Hematopoietic multipotent progenitor cell (in vitro differentiated cells): ENCODE measurements at regions not wholly inside any gene's neighbourhood (a gene's known extent, or its start where the extent isn't known, plus 50 kb on each side); places are given as distances from the start of the nearest gene placed in this dataset.
A peak's percentile ranks its signal among the peaks of the same experiment; 100 is the strongest.
"Not testable (repeated sequence)": the region's sequence is repeated elsewhere in the genome, so short reads cannot be mapped to it uniquely, and the experiment has no call there.

Source experiments
- DNase-seq, 3 donors: peaks; one replicate each; pipeline ENCODE4 v3.0.0-alpha.2; 2011 to 2015; ENCODE audit warnings: low read depth in 2 of 3, low spot score in 2 of 3

DNA sequence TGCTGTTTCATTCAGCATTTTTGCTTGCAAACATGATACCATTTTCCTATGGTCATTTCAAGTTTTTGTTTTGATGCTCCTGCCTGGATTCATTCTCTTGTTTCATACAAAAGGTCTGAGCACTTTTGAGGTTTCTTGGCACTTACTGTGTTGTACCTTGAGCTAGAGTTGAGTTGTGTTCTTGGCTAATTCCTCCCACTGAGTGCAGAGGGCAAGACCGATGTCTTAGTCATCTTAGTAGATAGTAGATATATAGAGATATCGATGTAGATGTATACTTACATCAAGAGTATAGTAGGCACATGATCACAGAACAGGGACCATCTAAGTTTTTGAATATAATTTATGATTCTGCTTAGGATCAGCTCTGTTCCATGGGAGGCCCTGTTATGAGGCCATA is 366.6 kb downstream of the OSTF1 start:
- DNase-seq: no peak

DNA sequence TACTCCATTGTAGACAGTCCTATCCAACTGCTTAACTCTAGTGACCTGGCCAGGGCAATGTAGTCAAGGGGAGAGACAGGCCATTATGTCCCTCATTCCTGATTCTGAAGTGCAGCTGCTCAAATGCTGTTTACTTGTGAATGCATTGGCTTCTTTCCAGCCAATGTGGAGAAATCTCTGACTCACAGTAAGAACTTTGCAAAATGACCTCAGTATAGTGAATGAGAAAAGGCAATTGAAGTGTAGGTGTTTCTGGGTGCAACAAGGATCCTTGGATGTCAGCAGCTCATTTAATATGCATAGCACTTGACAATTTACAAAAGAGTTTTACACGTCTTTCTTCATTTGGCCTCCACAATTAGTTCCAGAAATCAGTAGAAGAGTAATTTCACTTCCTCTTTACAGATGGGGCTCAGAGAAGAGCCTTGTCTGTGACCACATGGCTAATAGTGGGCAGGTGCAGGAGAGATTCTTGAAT is 367.2 kb downstream of the OSTF1 start:
- DNase-seq: no peak

DNA sequence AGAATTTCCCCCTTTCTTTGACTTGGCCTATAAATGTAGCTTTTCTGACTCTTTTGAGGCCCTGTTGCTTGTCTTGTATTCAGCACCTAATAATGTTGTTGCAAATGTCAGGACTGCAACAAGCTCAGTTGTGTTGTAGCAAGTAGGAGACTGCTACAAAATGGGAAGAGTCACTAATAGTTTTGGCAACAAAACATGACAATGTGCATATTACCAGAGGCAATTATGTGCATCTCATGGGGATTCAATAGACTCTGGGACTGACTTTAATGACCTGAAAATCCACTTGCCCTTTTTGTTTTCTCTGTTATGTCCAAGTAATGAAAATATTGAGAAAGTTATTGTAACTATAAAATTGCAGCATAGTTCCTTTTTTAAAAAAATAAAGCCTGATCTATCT is 368.4 kb downstream of the OSTF1 start:
- DNase-seq: no peak

DNA sequence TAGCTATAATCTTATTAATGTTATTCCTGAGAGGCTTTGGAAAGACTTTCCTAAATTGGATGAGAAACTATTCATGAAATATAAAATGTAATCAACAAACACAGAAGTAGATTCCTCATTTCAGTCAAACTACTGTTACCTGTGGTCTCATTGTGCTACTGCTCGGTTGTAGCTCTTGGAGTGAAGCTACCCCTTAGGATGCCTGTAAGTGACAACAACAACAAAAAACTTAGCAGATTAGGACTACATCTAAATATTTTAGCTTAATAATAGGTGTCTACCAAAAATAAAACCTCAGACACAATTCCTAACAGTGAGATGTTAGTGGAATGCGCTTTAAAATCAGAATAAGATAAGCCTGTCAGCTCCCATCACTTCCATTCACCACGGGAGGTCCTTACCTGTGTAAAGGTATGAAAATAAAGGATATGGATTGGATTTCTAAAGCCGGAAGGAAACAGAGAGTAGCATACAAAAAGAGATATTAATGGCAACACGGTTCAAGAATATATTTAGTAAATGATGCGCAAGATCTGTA is 369.2 kb downstream of the OSTF1 start:
- no peak for DNase-seq

DNA sequence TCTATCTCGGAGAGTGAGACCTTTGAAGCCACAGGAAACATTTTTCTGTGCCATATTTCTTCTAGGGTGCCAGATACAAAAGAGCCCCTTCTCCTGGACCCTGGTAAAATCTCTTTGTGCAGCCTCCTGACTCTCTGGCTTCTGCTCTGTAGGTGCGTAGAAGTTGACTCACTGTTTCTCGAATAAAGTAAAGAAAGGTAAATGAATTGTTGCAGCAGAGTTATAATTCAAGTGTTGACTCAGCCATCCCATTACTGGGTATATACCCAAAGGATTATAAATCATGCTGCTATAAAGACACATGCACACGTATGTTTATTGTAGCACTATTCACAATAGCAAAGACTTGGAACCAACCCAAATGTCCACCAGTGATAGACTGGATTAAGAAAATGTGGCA is 371.0 kb downstream of the OSTF1 start:
- DNase-seq: not testable (repeated sequence)

DNA sequence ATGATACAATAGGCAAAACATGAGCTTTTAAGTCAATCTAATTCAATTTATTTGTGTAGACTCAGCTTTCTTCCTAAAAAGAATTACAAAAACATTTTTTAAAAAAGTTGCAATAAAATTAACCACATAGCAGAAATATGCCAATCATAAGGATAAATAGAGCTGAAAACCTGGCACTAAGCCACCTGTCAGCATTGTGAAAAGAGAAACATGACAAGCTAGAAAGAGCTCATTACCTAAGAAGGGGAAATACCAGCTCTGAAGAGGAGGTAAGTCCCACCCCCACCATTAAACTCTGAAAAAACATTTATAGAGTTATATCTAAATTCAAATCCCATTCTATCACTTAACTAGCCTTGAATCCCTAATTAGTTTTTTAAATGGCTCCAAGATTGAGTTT is 372.9 kb downstream of the OSTF1 start:
- DNase-seq: peak in 1 of 3 donors; percentile 35

DNA sequence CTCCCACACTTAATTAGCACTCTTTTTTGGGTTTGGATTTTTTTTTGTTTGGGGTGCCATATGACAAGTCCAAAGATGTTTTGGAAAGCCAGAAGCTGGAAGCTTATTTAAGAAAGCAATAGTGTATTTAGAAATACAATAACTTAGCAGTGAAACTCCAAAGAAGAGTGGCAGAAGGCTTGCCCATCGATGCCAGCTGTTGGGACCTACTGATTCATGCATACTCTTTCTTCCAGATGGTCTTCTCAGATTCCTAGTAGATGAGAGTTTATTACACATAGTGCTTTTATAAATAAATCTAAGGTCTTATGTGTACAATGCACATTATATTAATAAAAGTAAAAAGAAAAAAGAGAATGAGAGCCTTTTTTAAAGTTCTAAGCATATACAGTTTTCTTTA is 374.6 kb downstream of the OSTF1 start:
- no peak for DNase-seq

DNA sequence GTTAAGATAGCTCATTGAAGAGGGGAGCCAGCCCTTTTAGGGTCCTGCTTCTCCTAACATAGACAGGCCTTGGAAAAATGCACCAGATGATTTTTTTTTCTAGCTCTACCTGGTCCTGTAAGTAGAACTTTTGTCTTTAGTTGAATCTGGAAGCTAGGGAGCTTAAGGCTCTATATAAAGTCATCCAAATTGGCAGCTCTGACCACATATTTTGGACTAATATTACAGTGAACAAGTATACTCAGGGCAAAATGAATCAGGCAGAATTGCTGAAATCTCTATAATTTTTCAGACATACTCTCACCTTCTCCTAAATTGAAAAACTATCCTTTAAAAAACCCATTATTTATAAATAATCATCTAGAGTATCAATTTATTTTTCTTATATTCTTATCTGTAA is 375.6 kb downstream of the OSTF1 start:
- no peak for DNase-seq

DNA sequence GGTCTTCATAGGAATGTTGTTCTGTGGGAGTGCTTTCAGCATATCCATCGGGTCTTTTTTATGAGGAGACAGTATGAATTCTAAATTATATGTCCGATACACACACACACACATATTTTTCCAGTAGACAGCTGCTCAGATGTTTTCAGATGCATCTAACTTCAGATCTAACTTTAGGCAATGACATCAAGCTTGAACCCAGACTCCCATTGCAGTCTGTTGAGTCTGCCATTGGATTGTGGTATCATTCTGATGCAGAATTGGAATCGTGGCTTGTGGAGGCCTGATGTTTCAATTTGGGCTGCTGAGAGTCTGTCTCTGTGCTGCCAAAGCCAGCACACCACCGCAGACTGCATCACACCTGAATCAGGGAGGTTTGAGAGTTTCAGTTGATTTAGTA is 376.4 kb downstream of the OSTF1 start:
- DNase-seq: no peak

DNA sequence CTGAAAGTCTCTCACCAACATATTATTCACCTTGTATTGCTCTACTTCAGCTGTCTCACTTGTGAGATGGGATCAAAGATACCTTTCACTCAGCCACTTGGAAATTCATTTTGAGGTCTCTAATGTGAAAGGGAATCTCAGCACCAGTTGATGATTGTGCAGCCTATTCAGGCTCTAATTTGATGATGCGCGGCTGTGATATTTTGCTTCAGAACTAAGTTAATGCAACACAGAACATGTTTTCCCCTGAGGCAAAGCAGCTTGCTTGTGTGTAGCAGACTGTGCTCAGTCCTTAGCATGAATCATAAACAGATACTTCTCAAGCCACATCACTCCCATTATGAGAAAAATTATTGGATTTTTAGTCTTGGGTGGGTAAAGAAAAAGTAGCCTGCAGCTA is 378.8 kb downstream of the OSTF1 start:
- no peak for DNase-seq

DNA sequence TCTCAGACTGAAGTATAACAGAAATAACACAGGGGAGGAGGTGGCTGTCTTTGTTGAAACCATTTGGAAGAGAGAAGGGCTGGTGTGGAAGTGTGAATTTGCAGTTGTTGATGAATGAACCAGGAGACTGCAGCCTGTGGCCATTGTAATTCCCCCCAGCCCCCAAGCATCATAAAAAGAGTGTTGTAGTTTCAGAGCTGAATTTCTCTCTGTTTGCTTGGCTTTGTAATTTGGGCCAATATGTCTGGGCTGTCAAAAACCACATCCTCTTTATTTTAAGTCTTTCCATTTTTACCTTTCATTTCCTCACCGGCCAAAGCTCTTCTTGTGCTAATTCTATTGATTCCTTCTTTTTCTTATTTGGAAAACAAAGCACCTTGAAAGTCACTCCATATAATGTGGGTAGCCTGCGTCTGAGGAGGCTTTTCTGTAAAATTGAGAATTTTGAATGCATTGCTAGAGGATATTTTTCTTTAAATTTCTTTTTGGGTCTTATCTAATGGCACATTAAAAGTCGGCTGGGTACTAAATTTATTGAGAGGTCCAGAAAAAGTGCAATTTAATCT is 383.3 kb downstream of the OSTF1 start:
- DNase-seq: peak in 1 of 3 donors; percentile 1

DNA sequence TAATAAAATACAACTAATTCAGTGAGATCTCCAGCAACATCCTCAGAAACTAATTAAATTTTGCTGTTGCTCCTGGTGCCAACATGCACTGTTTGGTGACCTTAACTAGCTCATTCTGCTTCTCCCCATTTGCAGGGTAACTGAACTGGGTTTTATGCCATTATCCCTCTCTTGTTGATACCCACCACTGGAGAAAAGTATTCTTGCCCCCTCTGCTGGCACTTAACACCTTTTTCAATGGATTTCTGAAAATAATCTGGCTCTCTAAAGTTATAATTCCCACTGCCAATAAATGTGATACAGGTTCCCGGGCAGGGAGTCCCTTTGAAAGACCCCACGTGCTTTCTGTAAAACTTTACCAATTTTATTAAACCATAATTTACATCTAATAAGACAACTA is 394.3 kb downstream of the OSTF1 start:
- peak in 1 of 3 donors; percentile 1 for DNase-seq

DNA sequence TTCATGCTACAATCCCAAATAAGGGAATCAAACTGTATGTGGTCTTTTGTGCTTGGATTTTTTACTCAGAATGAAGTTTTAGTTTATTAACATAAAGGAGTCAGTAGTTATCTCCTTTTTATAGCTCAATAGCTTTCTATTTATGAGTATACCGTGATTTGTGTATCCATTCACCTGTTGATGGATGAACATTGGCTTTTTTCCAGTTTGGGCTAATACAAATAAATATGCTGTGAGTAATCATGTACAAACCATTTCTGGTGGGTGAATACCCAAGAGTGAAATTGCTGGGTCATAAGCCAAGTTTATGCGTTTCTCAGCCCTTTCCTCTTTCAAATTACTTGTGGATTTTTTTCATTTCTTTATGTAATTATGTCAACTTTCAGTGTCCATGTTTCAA is 395.3 kb downstream of the OSTF1 start:
- DNase-seq: no peak

DNA sequence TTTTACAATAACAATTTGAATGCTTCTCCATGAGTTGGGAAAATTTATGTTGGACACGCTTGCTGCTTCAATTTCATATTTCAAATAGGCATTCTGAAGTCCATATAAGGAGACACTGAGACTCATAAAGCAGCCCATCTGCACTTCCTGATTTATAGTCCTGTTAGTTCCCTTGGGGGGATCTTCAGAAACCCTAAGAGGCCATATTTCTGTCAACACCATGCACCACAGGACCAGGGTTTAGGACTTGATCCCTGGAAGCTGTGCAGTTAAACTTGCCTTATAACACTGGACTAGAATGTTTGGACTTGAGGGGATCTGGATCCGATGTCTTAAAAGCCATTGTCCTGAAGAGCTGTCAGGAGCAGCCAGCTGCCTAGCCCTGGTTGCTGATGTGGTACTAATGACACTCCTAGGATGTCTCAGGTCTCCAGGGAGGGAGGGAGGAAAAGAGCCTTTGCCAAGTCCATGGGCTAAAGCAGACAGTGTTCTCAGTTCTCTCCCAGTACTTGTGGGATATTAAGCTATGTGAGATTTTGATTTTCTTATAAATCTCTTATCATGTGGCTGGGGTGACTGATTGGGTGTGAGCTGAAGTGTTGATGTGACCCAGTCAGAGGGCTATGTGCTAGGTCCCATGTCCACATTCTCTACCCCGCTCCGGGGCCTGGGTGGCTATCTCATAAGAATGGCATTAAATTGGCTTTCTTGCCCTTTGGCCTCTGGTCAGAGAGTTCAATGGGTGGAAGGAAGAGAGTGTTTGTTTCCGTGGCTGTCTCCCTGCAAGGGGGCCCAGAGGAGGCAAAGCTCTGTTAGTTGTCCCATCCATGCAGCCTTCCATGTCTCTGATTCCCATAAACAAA is 399.8 kb downstream of the OSTF1 start:
- no peak for DNase-seq

DNA sequence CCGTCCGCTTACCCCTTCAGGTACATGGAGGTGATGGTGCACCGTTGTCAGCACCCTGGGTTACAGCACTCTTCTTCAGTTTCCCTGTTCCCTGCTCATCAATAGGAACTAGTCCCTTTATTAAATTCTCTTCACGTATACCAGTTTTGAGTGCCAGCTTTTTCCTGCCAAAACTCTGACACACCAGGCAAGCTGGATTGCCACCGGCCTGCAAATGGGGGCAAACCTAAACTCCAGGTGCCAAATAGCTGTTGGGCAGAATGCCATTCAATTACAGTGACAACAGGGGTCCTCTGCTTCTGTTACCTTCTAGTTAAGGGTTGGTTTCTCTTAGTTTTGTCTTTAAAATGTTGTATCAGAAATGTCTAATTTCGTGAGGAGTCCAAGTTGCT is 400.4 kb downstream of the OSTF1 start:
- DNase-seq: no peak

DNA sequence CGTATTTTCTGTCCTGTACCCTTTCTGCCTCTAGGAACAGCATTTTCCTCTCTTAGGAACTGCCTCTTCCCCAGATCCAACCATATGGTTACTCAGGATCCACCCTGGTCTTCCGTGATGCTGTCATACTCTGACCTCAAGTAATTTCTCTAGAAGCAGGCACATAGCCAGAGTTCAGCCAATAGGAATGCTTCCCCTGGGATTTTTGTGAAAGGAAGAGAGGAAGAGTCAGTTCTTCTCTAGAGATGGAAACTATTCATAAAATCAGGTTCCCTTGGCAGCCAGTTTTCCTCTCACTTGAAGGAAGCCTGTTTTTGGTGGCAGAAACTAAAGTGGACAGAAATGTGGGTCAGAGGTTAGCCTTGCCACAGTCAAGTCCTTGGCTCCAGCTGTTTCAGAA is 400.1 kb upstream of the PCSK5 start:
- DNase-seq: no peak

DNA sequence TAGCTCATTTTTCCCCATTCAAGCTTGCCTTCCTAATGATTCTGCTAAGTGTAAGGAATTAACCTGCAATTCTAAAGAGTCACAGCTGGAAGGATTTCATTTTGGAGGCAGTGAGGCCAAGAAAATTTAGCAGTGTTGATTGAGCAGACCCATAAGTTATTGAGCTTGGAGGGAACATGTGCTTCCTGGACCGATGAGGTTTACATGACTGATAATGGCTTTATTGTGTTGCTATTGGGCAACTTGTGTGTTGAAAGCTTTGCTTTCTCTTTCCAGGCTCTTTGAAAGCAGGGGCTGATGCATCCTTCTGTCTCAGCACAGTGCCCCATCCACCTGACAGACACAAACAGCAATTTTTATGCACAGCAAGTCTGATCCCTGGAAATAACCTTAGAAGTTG is 398.9 kb upstream of the PCSK5 start:
- DNase-seq: no peak

DNA sequence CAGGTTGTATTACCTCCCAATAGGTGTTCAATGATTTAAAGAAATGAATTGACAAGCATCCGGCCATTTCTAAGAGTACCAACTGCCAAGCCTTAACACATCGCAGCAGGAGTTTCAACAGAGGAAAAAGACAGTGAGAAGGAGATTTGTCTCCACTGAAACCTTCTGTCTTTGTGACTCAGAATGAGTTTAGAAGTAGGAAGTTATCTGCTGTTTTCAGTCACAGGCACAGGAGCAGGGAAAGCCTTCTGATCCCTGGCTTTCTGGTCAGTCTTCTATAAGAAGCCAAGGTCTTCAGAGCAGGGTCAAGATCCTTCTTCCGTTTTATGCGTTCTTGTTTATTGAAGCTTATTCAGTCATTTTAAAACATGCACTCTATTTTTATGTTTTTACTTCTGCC is 390.7 kb upstream of the PCSK5 start:
- DNase-seq: no peak

DNA sequence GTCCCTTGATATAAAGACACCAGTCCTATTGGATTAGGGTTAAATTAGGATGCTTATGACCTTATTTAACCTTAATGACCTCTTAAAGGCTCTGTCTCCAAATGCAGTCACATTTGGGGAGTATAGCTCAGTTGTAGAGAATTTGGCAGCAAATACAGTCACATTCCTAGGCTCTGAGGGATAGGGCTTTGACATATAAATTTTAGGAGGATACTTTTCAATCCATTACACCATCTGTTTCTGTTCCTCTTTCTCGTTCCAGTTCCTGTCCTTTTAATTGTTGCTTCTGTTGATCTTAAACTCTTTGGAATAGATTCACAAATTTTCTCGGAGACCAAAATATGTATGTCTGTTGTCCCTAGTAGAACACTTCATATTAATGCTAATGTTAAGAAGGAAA is 390.0 kb upstream of the PCSK5 start:
- no peak for DNase-seq

DNA sequence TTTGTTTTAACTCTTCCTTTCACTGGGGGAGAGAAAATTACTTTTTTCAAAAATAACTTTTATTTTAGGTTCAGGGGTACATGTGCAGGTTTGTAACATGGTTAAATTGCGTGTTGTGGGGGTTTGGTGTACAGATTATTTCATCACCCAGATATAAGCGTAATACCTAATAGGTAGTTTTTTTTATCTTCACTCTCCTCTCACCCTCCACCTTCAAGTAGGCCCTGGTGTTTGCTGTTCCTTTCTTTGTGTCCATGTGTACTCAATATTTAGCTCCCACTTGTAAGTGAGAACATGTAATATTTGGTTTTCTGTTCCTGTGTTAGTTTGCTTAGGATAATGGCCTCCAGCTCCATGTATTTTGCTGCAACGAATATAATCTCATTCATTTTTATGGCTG is 389.5 kb upstream of the PCSK5 start:
- not testable (repeated sequence) for DNase-seq

DNA sequence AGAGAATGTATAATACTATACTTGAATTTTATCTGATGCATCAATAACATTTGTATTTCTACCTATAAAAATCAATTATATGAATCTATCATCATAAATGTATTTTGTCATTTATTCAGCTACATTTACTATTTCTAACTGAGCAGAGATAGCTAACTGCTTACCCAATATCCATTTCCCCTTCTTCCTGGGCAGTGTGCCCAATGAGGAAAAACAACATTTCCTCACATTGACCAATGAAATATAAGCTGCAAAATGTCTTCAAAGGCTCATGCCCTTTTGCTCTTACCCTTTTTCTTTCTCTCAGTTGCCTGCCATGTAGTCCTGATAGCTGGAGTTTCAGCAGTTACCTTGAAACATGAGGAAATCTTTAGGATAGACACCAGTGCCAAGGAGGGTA is 385.8 kb upstream of the PCSK5 start:
- DNase-seq: no peak

DNA sequence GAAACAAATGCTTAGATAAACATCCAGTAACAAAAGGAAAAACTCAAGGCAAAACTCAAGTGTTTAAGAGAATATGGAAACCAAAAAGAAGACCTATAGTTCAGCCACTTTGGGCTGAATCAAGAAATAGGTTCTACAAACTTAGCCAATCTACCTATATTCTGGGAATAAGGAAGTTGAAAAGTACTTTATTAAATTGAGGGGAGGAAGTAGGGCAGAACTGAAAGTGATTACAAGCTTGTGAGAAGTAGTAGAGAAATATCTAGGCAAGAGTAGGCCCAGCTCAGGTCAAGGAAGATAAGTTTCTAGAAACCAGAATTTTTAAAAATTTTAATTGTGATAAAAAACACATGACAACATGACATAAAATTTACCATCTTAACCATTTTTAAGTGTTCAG is 384.8 kb upstream of the PCSK5 start:
- peak in 1 of 3 donors; percentile 6 for DNase-seq
